Breast epithelium (tissue), 3 donors: ENCODE measurements at regions not wholly inside any gene's neighbourhood (a gene's known extent, or its start where the extent isn't known, plus 50 kb on each side); places are given as distances from the start of the nearest gene placed in this dataset.

Source experiments
- POLR2A ChIP-seq: fragments of 450-650 bp; IDR thresholded peaks from one replicate; pipeline ENCODE4 v1.6.1; 2016; ENCODE audit warnings: antibody characterized with exemption, mild to moderate bottlenecking, moderate library complexity
- POLR2AphosphoS5 ChIP-seq, 3 donors: sonication (generic); formaldehyde crosslinking; IDR thresholded peaks; one replicate each; pipeline ENCODE4 v1.6.1; 2017; ENCODE audit warnings: antibody characterized with exemption in 3 of 3

- TF ChIP-seq POLR2AphosphoS5 (IDR thresholded peaks at IDR 0.05) (no peak), POLR2A (no peak)
Measured at GRCh38 chr2:198641161-198641560, 816.6 kb downstream of the SATB2 start.
